ENCODE measurements at regions not wholly inside any gene's neighbourhood (a gene's known extent, or its start where the extent isn't known, plus 50 kb on each side); places are given as distances from the start of the nearest gene placed in this dataset.

DNA sequence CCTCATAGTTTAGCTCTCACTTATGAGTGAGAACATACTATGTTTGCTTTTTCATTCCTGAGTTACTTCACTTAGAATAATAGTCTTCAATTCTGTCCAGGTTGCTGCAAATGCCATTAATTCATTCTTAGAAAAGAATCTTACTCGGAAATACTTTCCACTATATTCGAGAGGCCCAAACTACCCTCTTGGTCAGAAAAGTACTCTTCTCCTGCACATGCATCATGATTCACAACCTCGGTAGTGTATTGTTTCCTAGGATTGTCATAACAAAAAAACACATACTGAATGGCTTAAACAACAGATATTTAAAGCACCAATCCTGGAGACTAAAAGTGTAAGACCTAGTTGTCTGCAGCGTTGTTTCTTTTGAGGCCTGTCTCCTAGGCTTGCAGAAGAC lies 364.0 kb upstream of the SLC14A2 start:
- TF ChIP-seq POLR2A (IDR thresholded peaks at IDR 0.05; ENCODE audit: low read depth, low read length): no peak
- no peak for DNase-seq (ENCODE audit: insufficient read length, low spot score)
- no peak for FAIRE-seq

DNA sequence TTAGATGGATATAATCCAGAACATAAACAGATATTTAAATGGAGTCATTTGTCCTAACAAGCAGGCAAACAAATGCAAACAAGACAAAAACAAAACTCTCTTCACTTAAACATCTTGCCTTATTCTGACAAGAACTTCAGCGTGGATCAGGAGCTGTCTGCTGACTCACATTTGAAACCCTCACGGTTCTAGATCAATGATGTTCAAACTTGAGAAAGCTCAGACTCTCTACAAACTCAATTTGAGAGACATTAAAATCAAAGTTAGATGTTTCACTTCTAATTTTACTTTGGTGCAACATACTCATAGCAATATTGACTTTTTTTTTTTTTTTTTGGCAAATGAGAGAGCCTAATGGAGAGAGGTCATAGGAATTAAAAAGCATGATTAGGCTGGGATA lies 362.8 kb upstream of the SLC14A2 start:
- DNase-seq (ENCODE audit: insufficient read length, low spot score): no peak
- no peak for TF ChIP-seq POLR2A (IDR thresholded peaks at IDR 0.05; ENCODE audit: low read depth, low read length)
- no peak for FAIRE-seq

DNA sequence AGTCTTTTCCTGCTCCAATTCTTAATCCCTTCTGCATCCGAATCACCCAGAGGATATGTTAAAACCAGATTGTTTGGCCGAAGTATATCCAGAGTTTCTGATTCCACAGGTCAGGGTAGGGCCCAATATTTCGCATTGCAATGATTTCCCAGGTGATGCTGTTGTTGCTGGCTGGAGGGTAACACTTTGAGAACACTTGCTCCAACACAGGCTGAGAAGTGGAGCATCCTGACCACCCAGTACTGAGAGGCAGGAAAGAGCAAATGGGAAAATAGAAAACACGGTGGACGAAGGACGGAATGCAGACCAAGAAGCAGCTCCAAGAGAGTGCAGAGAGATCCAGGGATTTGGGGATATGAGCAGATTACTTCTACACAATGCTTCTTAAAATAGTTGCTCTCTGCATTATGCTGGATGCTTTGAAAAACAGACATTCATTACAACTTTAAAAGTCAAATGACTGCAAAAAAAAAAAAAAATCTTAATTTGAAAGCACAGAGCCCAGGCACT lies 362.2 kb upstream of the SLC14A2 start:
- FAIRE-seq: no peak
- TF ChIP-seq POLR2A (IDR thresholded peaks at IDR 0.05; ENCODE audit: low read depth, low read length): no peak
- DNase-seq (ENCODE audit: insufficient read length, low spot score): no peak

DNA sequence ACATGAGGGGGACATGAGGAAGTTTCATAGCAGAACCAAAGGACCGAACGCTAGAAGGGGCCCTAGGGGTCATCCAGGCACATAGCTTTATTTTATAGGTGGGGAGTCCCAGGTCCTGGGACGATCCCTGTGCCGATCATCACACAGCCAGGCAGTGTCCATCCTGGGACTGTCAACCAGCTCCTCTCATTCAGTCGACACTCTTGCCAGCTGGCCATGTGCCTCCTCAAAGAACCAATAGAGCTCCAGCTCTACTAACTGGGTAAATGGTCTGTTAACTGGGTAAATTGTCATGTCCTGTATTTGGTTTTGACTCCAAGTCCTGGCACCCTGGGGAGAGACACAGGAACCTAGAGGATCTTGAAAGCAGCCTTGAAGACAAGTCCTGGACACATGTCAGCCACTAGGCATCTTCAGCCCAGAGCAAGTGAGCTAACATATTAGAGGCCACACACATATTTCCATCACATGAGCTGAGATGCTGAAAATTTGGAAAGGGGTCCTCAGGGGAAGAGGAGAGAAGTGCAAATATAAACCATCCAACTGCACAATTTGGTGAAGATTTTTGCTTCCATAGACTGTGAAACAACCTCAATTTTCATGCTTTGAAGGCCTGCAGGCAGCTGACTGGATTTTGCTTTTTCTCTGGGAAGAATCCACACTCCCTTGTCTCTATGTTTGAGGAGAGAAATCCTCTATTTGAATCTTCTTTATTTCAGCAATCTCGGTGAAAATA lies 361.1 kb upstream of the SLC14A2 start:
- no peak for DNase-seq (ENCODE audit: insufficient read length, low spot score)
- TF ChIP-seq POLR2A (IDR thresholded peaks at IDR 0.05; ENCODE audit: low read depth, low read length): no peak
- no peak for FAIRE-seq

DNA sequence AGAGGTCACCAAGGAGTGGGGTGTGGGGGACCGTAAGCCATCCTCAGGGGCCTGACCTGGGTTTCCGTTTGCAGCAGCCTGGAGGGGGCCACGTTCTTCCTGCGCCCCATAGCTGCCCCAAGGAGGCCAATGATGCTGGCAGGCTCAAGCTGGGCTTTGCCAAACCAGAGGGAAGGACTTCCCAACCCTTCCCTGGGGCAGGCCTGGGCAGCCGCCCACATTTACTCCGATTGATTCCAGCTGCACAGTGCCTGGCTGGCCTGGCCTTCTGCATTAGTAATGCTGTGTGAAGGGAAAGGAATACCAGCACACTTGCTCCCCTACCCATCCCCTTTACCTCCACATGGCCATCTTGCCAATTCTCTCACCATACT lies 360.6 kb upstream of the SLC14A2 start:
- DNase-seq (ENCODE audit: insufficient read length, low spot score) (no peak), FAIRE-seq (no peak)
- TF ChIP-seq POLR2A (IDR thresholded peaks at IDR 0.05; ENCODE audit: low read depth, low read length): no peak

DNA sequence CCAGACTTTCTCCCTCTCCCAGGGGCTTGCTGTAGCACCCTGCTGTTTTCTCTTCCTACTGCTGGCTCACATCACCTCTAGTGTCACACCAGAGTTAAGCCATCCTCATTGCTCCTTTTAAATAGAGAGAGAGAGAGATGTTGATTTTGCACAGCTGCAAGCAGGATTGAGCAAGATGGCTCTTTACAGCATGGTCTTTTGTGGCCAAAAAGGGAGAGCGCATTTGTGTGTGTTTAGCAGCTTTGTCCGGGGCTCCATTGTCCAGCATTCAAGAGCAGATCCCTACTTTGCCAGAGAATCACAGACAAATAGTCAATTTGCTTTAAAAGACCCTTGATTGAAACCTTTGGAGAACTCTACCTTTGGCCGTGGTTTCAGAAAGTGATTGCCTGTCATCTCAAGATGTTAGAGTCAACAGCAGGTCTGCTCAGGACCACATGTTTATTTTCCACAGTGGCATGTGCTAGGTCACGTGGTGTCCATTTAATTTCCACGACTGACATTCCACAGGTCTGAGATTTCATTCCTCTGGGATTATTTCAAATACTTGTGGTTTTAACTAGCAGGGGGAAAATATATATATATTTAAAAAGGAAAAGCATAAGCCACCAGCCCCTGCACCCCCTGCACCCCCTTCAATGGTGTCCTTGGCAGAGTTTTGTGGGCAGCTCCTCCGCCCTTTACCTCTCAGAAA lies 359.9 kb upstream of the SLC14A2 start:
- DNase-seq (ENCODE audit: insufficient read length, low spot score): no peak
- no peak for TF ChIP-seq POLR2A (IDR thresholded peaks at IDR 0.05; ENCODE audit: low read depth, low read length)
- FAIRE-seq: no peak

DNA sequence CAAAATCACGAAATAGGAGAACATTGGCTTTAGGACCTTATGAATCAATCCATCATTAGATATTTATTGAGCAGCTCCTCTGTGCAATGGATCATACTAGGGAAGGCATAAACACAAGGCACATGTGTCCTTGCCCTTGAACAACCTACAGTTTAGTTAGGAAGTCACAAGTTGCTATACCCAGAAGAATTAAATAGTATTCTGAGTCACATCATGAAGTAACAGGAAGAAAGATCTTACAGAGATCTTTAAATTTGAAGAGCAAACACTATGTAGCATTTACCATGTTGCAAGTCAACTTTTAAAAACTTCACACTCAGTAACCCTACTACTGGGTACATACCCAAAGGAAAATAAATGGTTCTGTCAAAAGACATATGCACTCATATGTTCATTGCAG lies 355.2 kb upstream of the SLC14A2 start:
- FAIRE-seq (no peak), DNase-seq (ENCODE audit: insufficient read length, low spot score) (no peak)
- TF ChIP-seq POLR2A (IDR thresholded peaks at IDR 0.05; ENCODE audit: low read depth, low read length): no peak

DNA sequence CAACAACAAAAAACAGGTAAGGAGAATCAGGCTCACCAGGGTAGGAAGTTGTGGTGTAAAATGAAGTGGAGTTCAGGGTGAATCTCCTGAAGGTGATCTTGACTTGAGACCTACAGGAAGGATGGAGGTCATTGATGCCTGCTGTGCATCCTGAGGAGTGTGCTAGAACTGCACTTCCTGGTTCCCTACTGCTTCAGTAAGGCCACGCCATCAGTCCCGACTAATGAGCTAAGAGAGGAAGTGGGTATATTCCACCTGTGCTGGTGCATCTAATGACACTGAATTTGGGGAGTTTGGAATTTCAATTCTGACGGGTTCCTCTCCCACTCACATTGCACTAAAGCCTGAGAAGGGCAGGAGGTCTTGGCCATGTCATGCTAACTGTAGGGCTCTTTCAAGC lies 349.3 kb upstream of the SLC14A2 start:
- no peak for DNase-seq (ENCODE audit: insufficient read length, low spot score)
- FAIRE-seq: no peak
- TF ChIP-seq POLR2A (IDR thresholded peaks at IDR 0.05; ENCODE audit: low read depth, low read length): no peak

DNA sequence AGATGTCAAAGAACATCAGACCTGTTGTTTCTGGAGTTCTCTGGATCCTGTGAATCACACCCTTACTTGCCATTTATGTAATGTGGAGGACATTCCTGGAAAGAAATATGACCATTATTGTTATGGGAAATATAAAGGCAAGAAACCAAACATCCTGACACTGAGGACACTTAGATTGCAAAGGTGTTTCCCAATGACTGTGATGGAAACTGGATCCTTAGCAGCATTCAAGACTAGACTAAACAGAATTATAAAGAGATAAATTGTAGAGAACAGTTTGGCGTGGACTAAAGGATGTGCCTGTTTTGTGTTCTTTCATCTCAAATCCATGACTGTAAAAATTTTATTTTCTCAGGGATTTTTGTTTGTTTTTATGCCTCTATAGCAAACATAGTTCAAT lies 347.7 kb upstream of the SLC14A2 start:
- no peak for FAIRE-seq

DNA sequence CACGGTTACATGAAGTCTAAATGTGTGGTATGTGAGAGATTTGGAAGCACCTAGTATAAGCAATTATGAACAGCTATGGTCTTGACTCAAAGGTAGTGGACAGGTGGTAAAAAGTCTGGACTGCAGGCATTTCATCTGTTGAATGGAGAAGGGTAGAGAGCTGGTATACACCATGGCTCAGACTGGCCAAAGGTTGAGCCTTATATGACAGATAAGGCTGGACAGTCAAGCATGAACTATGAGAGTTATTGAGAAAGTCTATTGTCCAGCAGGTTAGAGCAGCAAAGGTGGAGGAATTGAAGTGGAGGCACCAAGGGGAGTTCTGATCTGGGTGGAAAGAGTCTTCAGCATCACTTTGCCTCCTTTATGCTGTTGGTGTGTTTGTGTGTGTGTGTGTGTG lies 346.7 kb upstream of the SLC14A2 start:
- FAIRE-seq (no peak), DNase-seq (ENCODE audit: insufficient read length, low spot score) (no peak)
- TF ChIP-seq POLR2A (IDR thresholded peaks at IDR 0.05; ENCODE audit: low read depth, low read length): no peak

More for the DNA sequence above, 347.7 kb upstream of the SLC14A2 start:
- no peak for TF ChIP-seq POLR2A (IDR thresholded peaks at IDR 0.05; ENCODE audit: low read depth, low read length)
- no peak for DNase-seq (ENCODE audit: insufficient read length, low spot score)

DNA sequence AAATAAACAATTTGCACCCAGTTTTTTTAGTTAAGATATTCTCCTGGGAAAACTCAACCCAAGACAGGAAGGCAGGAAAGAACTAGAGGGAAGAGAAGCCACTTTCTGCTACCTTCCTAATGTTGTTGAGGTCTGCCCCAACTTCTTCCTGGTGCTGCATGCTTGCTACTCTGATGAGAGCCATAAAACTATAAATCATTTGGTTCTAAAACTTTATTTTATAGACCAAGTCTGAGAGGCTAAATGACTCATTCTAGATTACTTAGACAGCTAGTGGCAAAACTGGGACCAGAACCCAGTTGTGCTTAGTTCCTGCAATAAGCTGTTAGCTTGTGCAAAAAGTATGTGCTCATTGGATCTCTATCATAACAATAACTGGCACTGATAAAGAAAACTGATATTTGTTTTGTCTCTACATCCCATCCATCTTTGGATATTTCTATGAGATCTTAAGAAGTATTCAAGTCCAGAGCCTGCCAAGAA lies 344.9 kb upstream of the SLC14A2 start:
- TF ChIP-seq POLR2A (IDR thresholded peaks at IDR 0.05; ENCODE audit: low read depth, low read length): no peak
- DNase-seq (ENCODE audit: insufficient read length, low spot score): no peak
- FAIRE-seq: no peak

DNA sequence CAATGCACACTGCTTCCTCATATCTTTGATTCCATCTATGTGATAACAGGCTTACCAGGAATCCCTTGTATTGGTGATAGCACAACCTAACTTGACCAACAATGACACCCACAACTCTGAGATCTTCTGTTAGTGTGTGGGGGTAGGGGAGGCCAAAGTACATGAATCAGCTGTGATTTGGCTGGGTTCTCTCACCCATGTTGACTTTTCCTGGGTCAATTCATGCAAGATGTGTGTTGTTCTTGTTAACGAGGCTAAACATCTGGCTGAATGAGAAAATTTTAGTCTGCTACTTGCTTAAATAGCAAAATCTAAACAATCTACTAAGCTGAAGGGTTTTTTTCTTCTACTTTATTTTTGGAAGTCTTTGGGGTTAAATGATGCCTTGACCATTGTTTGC lies 341.2 kb upstream of the SLC14A2 start:
- DNase-seq (ENCODE audit: insufficient read length, low spot score): no peak
- FAIRE-seq: no peak
- no peak for TF ChIP-seq POLR2A (IDR thresholded peaks at IDR 0.05; ENCODE audit: low read depth, low read length)

DNA sequence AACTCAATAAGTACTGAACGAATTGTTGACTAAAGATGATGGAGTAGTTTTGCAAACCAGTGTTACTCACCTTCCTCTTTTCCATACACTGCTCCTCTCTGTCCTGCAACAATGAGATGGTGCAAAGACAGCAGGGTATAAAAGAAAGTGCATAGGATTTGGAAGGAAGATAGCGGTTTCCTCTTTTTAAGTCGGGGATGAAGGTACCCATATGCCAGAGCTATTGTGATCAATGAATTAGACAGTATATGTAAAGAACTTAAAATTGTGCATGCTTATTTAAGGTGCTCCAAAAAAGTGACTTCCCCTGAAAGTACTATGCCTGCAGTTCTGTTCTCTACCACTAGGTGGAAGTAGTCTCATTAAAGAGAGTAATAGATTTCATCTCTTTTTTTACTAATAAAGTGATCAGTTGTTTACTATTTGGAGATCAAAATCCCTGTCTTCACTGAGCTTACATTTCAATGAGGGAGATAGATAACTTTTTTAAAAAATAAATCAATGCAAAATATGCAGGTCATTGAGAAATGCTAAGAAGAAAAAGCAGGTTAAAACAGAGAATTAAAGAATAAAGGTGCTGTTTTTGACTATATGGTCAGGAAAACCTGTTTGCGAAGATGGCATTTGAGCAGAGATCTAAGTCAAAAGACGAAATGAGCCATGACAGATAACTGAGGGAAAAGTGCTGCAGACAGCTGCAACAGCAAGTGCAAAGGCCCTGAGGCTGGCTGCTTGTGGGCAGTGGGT lies 339.7 kb upstream of the SLC14A2 start:
- no peak for FAIRE-seq
- no peak for TF ChIP-seq POLR2A (IDR thresholded peaks at IDR 0.05; ENCODE audit: low read depth, low read length)
- DNase-seq (ENCODE audit: insufficient read length, low spot score): no peak

DNA sequence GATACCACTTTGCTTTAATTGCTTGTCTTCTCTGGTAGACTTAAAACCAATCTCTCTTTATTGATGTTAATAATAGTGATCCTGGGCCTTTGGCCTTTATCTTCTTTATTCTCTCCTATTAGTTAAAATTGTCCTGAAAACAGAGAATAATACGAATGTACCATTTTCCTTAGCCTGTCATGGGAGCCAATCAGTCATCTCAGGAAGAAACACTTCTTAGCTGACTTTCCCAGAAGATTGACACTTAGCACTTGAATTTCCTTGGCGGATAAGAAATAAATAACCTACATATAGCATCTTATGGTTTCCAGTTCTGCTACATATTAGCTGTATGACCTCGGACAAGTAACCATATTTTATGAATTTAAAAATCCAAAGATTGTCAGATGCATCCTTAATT lies 338.4 kb upstream of the SLC14A2 start:
- FAIRE-seq (no peak), DNase-seq (ENCODE audit: insufficient read length, low spot score) (no peak)
- TF ChIP-seq POLR2A (IDR thresholded peaks at IDR 0.05; ENCODE audit: low read depth, low read length): no peak

Measured in H54 (cell line).